ENCODE measurements at regions not wholly inside any gene's neighbourhood (a gene's known extent, or its start where the extent isn't known, plus 50 kb on each side); places are given as distances from the start of the nearest gene placed in this dataset.

- TF ChIP-seq CHD2 (IDR thresholded peaks at IDR 0.05; ENCODE audit: low read length) (no peak), GABPA (IDR thresholded peaks at IDR 0.05; ENCODE audit: borderline replicate concordance, insufficient read depth, low read length) (no peak), NANOG (IDR thresholded peaks at IDR 0.05; ENCODE audit: insufficient read depth, low read depth, low read length, poor library complexity, severe bottlenecking) (no peak), SIN3A (conservative IDR thresholded peaks at IDR 0.05 in 1 of 2, IDR thresholded peaks at IDR 0.05 in 1 of 2; ENCODE audit: low read depth in 1 of 2, low read length in 2 of 2) (no peak), HDAC6 (IDR thresholded peaks at IDR 0.05; ENCODE audit: low read depth, low read length) (no peak), KDM4A (IDR thresholded peaks at IDR 0.05; ENCODE audit: low read depth, low read length, severe bottlenecking) (no peak), ZNF274 (IDR thresholded peaks at IDR 0.05; ENCODE audit: borderline replicate concordance, extremely low read depth, low read length) (no peak), FOSL1 (IDR thresholded peaks at IDR 0.05; ENCODE audit: insufficient read depth, low read depth, low read length) (no peak), SUZ12 (IDR thresholded peaks at IDR 0.05; ENCODE audit: low read length) (no peak), RXRA (IDR thresholded peaks at IDR 0.05; ENCODE audit: insufficient read depth, low read depth, low read length) (no peak), MAFK (IDR thresholded peaks at IDR 0.05; ENCODE audit: low read depth, low read length) (no peak)
- no peak overlapping the region for H3K27ac ChIP-seq (ENCODE audit: low read depth, low read length)
- peaks cover 0 to 12% (median under 1%) of the 10 kb centered on the region in 4 experiments; a peak in 1 of 7 replicates for H3K4me1 ChIP-seq (replicated peaks in 1 of 4; ENCODE audit: control insufficient read depth in 3 of 4, insufficient read depth in 4 of 4, low read length in 3 of 4)
- H2BK20ac ChIP-seq (ENCODE audit: low read length), result no peak overlapping the region
- H3K36me3 ChIP-seq (ENCODE audit: control insufficient read depth in 2 of 4, insufficient read depth in 4 of 4, low read length in 3 of 4), result no peaks in the 10 kb centered on the region; a peak in 1 of 8 replicates
- H3K4ac ChIP-seq (replicated peaks; ENCODE audit: insufficient read length, low read depth, low read length), result no peak overlapping the region
- H3K9me3 ChIP-seq (ENCODE audit: insufficient read depth in 2 of 2, low read depth in 1 of 2, low read length in 1 of 2), result no peaks in the 10 kb centered on the region
- no peaks in the 10 kb centered on the region for H3K23me2 ChIP-seq (ENCODE audit: low read depth, low read length)
- FAIRE-seq (no peak), DNase-seq (ENCODE audit: low read depth in 1 of 2, low spot score in 2 of 2) (no peak)
- no peak overlapping the region for H3K56ac ChIP-seq (replicated peaks; ENCODE audit: insufficient read length, low read depth, low read length)
- H2BK5ac ChIP-seq (ENCODE audit: low read depth, low read length), result no peak overlapping the region
- ChIA-PET POLR2A (ENCODE audit: partially characterized antibody) (no interaction called here), CTCF (ENCODE audit: partially characterized antibody) (no interaction called here)
- H2BK15ac ChIP-seq (ENCODE audit: low read length), result no peak overlapping the region; the same call in 1 of the 2 replicates
- H3K9ac ChIP-seq (replicated peaks in 1 of 4; ENCODE audit: extremely low read depth in 1 of 4, low read depth in 3 of 4, low read length in 3 of 4), result no peak overlapping the region
- no peak overlapping the region for H3K18ac ChIP-seq (ENCODE audit: extremely low read depth, low read length)
- H3K14ac ChIP-seq (ENCODE audit: insufficient read length), result no peak overlapping the region
- no peak overlapping the region for H3K4me3 ChIP-seq (ENCODE audit: extremely low read depth in 1 of 4, insufficient read depth in 2 of 4, low read depth in 3 of 4, low read length in 4 of 4)
- H3K79me1 ChIP-seq (ENCODE audit: low read depth, low read length), result no peaks in the 10 kb centered on the region
- no peak overlapping the region for H4K8ac ChIP-seq (ENCODE audit: extremely low read depth, insufficient read depth, low read length)
- no peak overlapping the region for H2AK5ac ChIP-seq (ENCODE audit: low read depth, low read length)
- H4K20me1 ChIP-seq (replicated peaks in 1 of 2; ENCODE audit: control insufficient read depth in 1 of 2, insufficient read depth in 2 of 2, low read length in 2 of 2), result no peaks in the 10 kb centered on the region
- H2BK12ac ChIP-seq (ENCODE audit: low read depth, low read length), result no peak overlapping the region; the same call in 1 of the 2 replicates
- H3K27me3 ChIP-seq (replicated peaks in 1 of 4; ENCODE audit: control insufficient read depth in 3 of 4, extremely low read depth in 1 of 4, insufficient read depth in 3 of 4, low read length in 3 of 4), result no peaks in the 10 kb centered on the region; a peak in 1 of 7 replicates
- no peak overlapping the region for H2BK120ac ChIP-seq (replicated peaks; ENCODE audit: low read depth, low read length)
- no peak overlapping the region for H3K23ac ChIP-seq (ENCODE audit: insufficient read length)
- WGBS, 2 experiments (ENCODE audit: extremely low coverage in 1 of 2, insufficient coverage in 1 of 2, insufficient read length in 1 of 2, insufficient replicate concordance in 2 of 2, low coverage in 1 of 2, low lambda C conversion rate in 2 of 2, missing lambda C conversion rate in 1 of 2), result 89% methylated on average over 19 of the region's 20 CpGs; no CpG with 5 or more reads in 1 of the 2 experiments
- no peaks in the 10 kb centered on the region for H3K79me2 ChIP-seq (ENCODE audit: control insufficient read depth in 1 of 2, insufficient read depth in 2 of 2, low read length in 2 of 2)
- peak overlapping the region; percentile 66 for H2AFZ ChIP-seq (ENCODE audit: low read length)
- peak overlapping the region; percentile 57 for H4K91ac ChIP-seq (replicated peaks; ENCODE audit: insufficient read length, low read length)
- no peak overlapping the region for H3K4me2 ChIP-seq (ENCODE audit: insufficient read depth in 1 of 2, low read depth in 2 of 2, low read length in 2 of 2)
- no peak overlapping the region for H4K5ac ChIP-seq (ENCODE audit: insufficient read length, low read depth, low read length)
Observed at GRCh38 chr5:2338686-2339085, 412.8 kb downstream of the IRX2 start.

Data from H1 (cell line).